Astrocyte of the spinal cord (primary cell): ENCODE measurements at regions not wholly inside any gene's neighbourhood (a gene's known extent, or its start where the extent isn't known, plus 50 kb on each side); places are given as distances from the start of the nearest gene placed in this dataset.

ENCODE experiments used
- DNase-seq: peaks from one replicate; pipeline ENCODE4 v3.0.0; 2011; ENCODE audit warnings: low read depth, low spot score
- H3K4me3 ChIP-seq: 2 replicates; pipeline ENCODE4 v1.5.1; 2011; ENCODE audit warnings: low read depth, mild to moderate bottlenecking, low read length, moderate library complexity
- CTCF ChIP-seq: IDR thresholded peaks from 2 replicates; pipeline ENCODE4 v1.5.1; 2012; ENCODE audit warnings: low read depth, mild to moderate bottlenecking, low read length, inconsistent platforms
- in situ Hi-C: cut with HindIII; loops from 2 replicates; pipeline ENCODE4 v1.10.0; 2017; ENCODE audit warnings: low sequenced_read_pairs

GRCh38 chr3:94737116-94737515 is 674.3 kb downstream of the NSUN3 start:
- in situ Hi-C loops = no loop called here
- no peak for TF ChIP-seq CTCF

GRCh38 chr3:94739420-94739819 is 676.6 kb downstream of the NSUN3 start:
- in situ Hi-C loops = no loop called here
- TF ChIP-seq CTCF = no peak
- no peak overlapping the region for H3K4me3 ChIP-seq
- no peak for DNase-seq

More at GRCh38 chr3:94737116-94737515, 674.3 kb downstream of the NSUN3 start:
- no peak overlapping the region for H3K4me3 ChIP-seq
- DNase-seq = no peak

- in situ Hi-C loops = no loop called here
- TF ChIP-seq CTCF = no peak
- no peak for DNase-seq
- H3K4me3 ChIP-seq = no peak overlapping the region
Measured at GRCh38 chr3:94758751-94759150, 695.9 kb downstream of the NSUN3 start.

- no peak for DNase-seq
- TF ChIP-seq CTCF = no peak
- H3K4me3 ChIP-seq = no peak overlapping the region
- in situ Hi-C loops = no loop called here
Measured at GRCh38 chr3:94772402-94772801, 709.5 kb downstream of the NSUN3 start.

- DNase-seq = no peak
- in situ Hi-C loops = no loop called here
- no peak for TF ChIP-seq CTCF
- H3K4me3 ChIP-seq = no peak overlapping the region
Measured at GRCh38 chr3:94775746-94776145, 712.9 kb downstream of the NSUN3 start.

GRCh38 chr3:94776401-94776915 is 713.6 kb downstream of the NSUN3 start:
- in situ Hi-C loops = no loop called here
- H3K4me3 ChIP-seq = no peak overlapping the region
- no peak for DNase-seq
- no peak for TF ChIP-seq CTCF

GRCh38 chr3:94778289-94778688 is 715.4 kb downstream of the NSUN3 start:
- no peak overlapping the region for H3K4me3 ChIP-seq
- TF ChIP-seq CTCF = no peak
- no peak for DNase-seq
- in situ Hi-C loops = no loop called here
